Activated T-helper 2 cell treated with anti-CD3 and anti-CD28 coated beads, Interferon-gamma antibody, Interleukin-2, Interleukin-4, amounts not matched to agents 10 μg/mL and 5 μg/mL and 100 μg/mL, durations not matched to agents 14 hours and 24 hours and 36 hours (primary cell): ENCODE measurements at regions not wholly inside any gene's neighbourhood (a gene's known extent, or its start where the extent isn't known, plus 50 kb on each side); places are given as distances from the start of the nearest gene placed in this dataset.
"Not testable (repeated sequence)": the region's sequence is repeated elsewhere in the genome, so short reads cannot be mapped to it uniquely, and the experiment has no call there.

ENCODE experiments used
- DNase-seq: peaks from one replicate; pipeline ENCODE4 v3.0.0; 2021; ENCODE audit warnings: low spot score
- H3K27ac Mint-ChIP-seq: one replicate; pipeline ENCODE4 v1.8.0; 2021; ENCODE audit warnings: mixed read lengths
- H3K27me3 Mint-ChIP-seq: one replicate; pipeline ENCODE4 v1.8.0; 2021; ENCODE audit warnings: low read depth, mixed read lengths
- H3K36me3 Mint-ChIP-seq: one replicate; pipeline ENCODE4 v1.8.0; 2021; ENCODE audit warnings: low read depth, mixed read lengths
- H3K4me1 Mint-ChIP-seq: one replicate; pipeline ENCODE4 v1.8.0; 2021; ENCODE audit warnings: low read depth, mixed read lengths
- H3K4me3 Mint-ChIP-seq: one replicate; pipeline ENCODE4 v1.8.0; 2021; ENCODE audit warnings: low read depth, mild to moderate bottlenecking, moderate library complexity, mixed read lengths
- H3K9me3 Mint-ChIP-seq: one replicate; pipeline ENCODE4 v1.8.0; 2021; ENCODE audit warnings: mixed read lengths
- intact Hi-C: fragments of 100-400 bp; cut with micrococcal nuclease; formaldehyde crosslinking; loops from one replicate; pipeline ENCODE4 v1.15.1; 2023

- H3K4me1 Mint-ChIP-seq: no peaks in the 10 kb centered on the region
- intact Hi-C loops: no loop called here
- no peak overlapping the region for H3K27ac Mint-ChIP-seq
- no peaks in the 10 kb centered on the region for H3K36me3 Mint-ChIP-seq
- H3K4me3 Mint-ChIP-seq: no peak overlapping the region
- H3K27me3 Mint-ChIP-seq: no peaks in the 10 kb centered on the region
- peaks cover 35% of the 10 kb centered on the region for H3K9me3 Mint-ChIP-seq
- no peak for DNase-seq
Measured at GRCh38 chr14:83058068-83058467, 1524.4 kb upstream of the SEL1L start.

DNA sequence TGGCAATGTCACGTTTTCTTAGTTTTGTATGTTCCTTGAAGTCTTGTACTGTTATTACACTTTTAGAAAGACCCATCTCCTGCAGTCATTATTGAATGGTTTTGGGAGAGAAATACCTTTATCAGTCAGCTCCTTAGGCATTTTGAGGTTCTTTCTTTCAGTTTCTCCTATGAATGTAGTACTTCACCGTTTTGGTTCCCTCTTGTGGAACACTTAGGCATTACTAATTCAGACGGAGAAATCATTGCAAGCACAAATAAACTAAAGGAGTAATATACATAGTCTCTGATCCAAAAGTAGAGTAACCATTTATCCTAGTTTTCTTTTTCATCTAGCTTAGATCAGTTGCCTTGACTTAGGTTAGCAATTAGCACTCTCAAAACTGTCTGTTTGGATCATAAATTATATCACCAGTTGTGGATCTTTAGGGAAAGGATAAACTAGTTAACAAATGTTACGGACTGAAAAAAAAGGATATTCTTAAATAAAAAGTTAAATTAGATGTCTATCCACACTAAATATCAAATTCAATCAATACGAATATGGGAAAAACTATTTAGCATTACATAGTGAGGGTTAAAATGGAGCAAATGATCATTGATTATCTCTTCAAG, 1538.3 kb upstream of the SEL1L start:
- Mint-ChIP-seq H3K27ac (no peak overlapping the region), H3K27me3 (no peaks in the 10 kb centered on the region), H3K9me3 (peaks cover 32% of the 10 kb centered on the region), H3K36me3 (no peaks in the 10 kb centered on the region), H3K4me3 (no peak overlapping the region), H3K4me1 (no peaks in the 10 kb centered on the region)
- intact Hi-C loops: no loop called here
- no peak for DNase-seq

DNA sequence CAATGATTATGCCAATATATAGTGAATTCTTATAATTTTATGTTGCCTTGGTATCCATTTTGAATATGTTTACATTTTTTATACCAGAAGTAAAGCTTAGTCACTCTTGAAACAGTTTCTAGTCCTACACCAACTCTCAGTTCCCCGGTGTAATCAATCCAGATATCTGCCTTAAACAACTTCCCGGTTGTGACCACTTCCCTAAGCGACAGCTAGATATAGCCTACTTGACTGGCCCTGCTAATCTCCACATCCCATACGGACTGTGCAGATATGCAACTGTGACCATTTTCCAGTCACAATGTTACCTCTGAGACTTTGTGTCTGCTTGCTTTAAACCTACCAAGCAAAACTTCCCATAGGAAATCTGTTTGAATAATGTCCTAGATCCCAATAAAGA, 1551.5 kb upstream of the SEL1L start:
- no peaks in the 10 kb centered on the region for H3K36me3 Mint-ChIP-seq
- peaks cover 25% of the 10 kb centered on the region for H3K9me3 Mint-ChIP-seq
- no peak overlapping the region for H3K4me3 Mint-ChIP-seq
- no peak overlapping the region for H3K27ac Mint-ChIP-seq
- intact Hi-C loops: no loop called here
- H3K4me1 Mint-ChIP-seq: no peaks in the 10 kb centered on the region
- no peaks in the 10 kb centered on the region for H3K27me3 Mint-ChIP-seq
- DNase-seq: no peak

- H3K9me3 Mint-ChIP-seq: peaks cover 22% of the 10 kb centered on the region
- no peak overlapping the region for H3K4me3 Mint-ChIP-seq
- DNase-seq: no peak
- no peaks in the 10 kb centered on the region for H3K27me3 Mint-ChIP-seq
- no peaks in the 10 kb centered on the region for H3K36me3 Mint-ChIP-seq
- intact Hi-C loops: no loop called here
- H3K4me1 Mint-ChIP-seq: no peaks in the 10 kb centered on the region
- no peak overlapping the region for H3K27ac Mint-ChIP-seq
Measured at GRCh38 chr14:83085725-83086124, 1552.1 kb upstream of the SEL1L start.

DNA sequence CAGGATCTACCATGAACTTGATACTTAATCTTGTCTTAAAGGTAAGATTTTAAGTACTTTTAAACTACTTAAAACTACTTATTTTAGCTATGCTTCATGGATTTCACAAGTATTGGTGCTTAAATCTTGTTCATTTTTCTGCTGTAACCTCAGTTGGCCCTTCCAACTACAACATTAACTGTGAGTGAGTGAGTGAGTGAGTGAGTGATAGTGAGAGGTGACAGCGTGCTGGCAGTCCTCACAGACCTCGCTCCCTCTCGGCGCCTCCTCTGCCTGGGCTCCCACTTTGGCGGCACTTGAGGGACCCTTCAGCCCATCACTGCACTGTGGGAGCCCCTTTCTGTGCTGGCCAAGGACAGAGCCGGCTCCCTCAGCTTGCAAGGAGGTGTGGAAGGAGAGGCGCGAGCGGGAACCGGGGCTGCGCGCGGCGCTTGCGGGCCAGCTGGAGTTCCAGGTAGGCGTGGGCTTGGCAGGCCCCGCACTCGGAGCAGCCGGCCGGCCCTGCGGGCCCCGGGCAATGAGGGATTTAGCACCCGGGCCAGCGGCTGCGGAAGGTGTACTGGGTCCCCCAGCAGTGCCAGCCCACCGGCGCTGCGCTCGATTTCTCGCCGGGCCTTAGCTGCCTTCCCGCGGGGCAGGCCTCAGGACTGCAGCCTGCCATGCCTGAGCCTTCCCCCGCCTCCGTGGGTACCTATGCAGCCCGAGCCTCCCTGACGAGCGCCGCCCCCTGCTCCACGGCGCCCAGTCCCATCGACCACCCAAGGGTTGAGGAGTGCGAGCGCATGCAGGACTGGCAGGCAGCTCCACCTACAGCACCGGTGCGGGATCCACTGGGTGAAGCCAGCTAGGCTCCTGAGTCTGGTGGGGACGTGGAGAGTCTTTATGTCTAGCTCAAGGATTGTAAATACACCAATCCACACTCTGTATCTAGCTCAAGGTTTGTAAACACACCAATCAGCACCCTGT, 1558.6 kb upstream of the SEL1L start:
- H3K27me3 Mint-ChIP-seq, DNase-seq, H3K36me3 Mint-ChIP-seq, H3K4me3 Mint-ChIP-seq, H3K27ac Mint-ChIP-seq, H3K4me1 Mint-ChIP-seq, intact Hi-C loops: not testable (repeated sequence)
- H3K9me3 Mint-ChIP-seq: peaks cover 21% of the 10 kb centered on the region

DNA sequence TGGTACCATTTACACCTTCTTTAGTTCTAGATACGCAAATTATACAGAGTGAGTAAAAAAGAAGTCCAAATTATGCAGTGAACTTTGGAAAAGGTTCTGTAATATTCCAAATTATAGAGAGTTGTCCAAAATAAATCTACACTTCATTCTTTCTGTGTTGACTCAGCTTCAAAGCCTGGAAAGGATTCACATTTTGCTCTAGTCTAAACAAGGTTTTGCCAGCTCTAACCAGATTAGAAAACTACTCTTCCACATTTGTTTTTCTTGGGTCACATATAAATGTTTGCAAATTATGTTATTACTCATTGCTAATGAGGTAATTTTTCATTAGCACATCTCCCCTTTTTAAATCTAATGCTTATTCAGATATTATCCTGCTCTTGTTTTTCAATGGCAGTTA, 1562.4 kb upstream of the SEL1L start:
- Mint-ChIP-seq H3K27ac (no peak overlapping the region), H3K4me3 (no peak overlapping the region), H3K36me3 (no peaks in the 10 kb centered on the region), H3K4me1 (no peaks in the 10 kb centered on the region), H3K9me3 (peaks cover 25% of the 10 kb centered on the region), H3K27me3 (no peaks in the 10 kb centered on the region)
- DNase-seq: no peak
- intact Hi-C loops: no loop called here

- H3K9me3 Mint-ChIP-seq: peaks cover 22% of the 10 kb centered on the region
- H3K4me1 Mint-ChIP-seq: no peaks in the 10 kb centered on the region
- H3K36me3 Mint-ChIP-seq: no peaks in the 10 kb centered on the region
- DNase-seq: no peak
- H3K4me3 Mint-ChIP-seq: no peak overlapping the region
- no peak overlapping the region for H3K27ac Mint-ChIP-seq
- intact Hi-C loops: no loop called here
- H3K27me3 Mint-ChIP-seq: no peaks in the 10 kb centered on the region
Measured at GRCh38 chr14:83101846-83102245, 1568.2 kb upstream of the SEL1L start.

DNA sequence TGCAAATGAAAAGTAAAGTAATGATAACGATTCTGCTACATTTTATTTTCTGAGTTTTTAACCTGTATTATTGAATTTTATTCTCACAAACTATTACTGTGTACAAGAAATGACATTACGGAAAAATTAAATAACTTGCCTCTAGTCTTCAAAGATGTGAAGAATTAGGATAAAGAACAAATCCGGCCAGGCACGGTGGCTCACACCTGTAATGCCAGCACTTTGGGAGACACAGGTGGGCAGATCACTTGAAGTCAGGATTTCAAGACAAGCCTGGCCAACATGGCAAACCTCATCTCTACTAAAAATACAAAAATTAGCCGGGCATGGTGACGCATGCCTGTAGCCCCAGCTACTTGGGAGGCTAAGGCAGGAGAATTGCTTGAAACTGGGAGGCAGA, 1584.4 kb upstream of the SEL1L start:
- Mint-ChIP-seq H3K4me1 (no peaks in the 10 kb centered on the region), H3K9me3 (peaks cover 24% of the 10 kb centered on the region), H3K27me3 (no peaks in the 10 kb centered on the region), H3K4me3 (no peak overlapping the region), H3K36me3 (no peaks in the 10 kb centered on the region), H3K27ac (no peak overlapping the region)
- intact Hi-C loops: no loop called here
- DNase-seq: no peak

GRCh38 chr14:83120187-83120586, 1586.5 kb upstream of the SEL1L start:
- no peak for DNase-seq
- H3K4me1 Mint-ChIP-seq: no peaks in the 10 kb centered on the region
- H3K4me3 Mint-ChIP-seq: no peak overlapping the region
- no peaks in the 10 kb centered on the region for H3K36me3 Mint-ChIP-seq
- peaks cover 37% of the 10 kb centered on the region for H3K9me3 Mint-ChIP-seq
- no peak overlapping the region for H3K27ac Mint-ChIP-seq
- intact Hi-C loops: no loop called here
- no peaks in the 10 kb centered on the region for H3K27me3 Mint-ChIP-seq

GRCh38 chr14:83126076-83126475, 1592.4 kb upstream of the SEL1L start:
- no peaks in the 10 kb centered on the region for H3K4me1 Mint-ChIP-seq
- no peaks in the 10 kb centered on the region for H3K36me3 Mint-ChIP-seq
- peaks cover 51% of the 10 kb centered on the region for H3K9me3 Mint-ChIP-seq
- H3K27ac Mint-ChIP-seq: no peak overlapping the region
- no peak for DNase-seq
- H3K4me3 Mint-ChIP-seq: no peak overlapping the region
- intact Hi-C loops: no loop called here
- no peaks in the 10 kb centered on the region for H3K27me3 Mint-ChIP-seq

- H3K4me3 Mint-ChIP-seq: no peak overlapping the region
- H3K9me3 Mint-ChIP-seq: peaks cover 44% of the 10 kb centered on the region
- intact Hi-C loops: no loop called here
- DNase-seq: no peak
- no peaks in the 10 kb centered on the region for H3K27me3 Mint-ChIP-seq
- no peak overlapping the region for H3K27ac Mint-ChIP-seq
- H3K4me1 Mint-ChIP-seq: no peaks in the 10 kb centered on the region
- H3K36me3 Mint-ChIP-seq: no peaks in the 10 kb centered on the region
Measured at GRCh38 chr14:83128783-83129182, 1595.1 kb upstream of the SEL1L start.

DNA sequence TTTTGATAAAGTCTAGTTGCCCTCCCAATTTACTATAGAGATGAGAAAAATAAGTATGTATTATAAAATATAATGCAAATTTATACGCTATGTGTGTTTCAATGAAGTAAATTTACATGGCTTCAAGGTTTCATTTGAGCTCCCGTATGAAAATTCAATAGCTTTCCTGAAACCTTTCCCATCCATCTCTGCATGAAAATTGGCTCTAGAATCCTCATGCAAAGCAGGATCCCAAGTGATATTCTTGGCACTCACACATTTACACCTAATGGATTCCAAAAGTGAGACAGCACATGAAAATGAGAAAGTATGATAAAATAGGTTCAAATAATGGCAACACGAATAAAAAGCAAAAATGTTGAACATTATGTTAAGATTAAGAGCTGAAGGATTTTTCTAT, 1595.8 kb upstream of the SEL1L start:
- Mint-ChIP-seq H3K9me3 (peaks cover 42% of the 10 kb centered on the region), H3K27ac (no peak overlapping the region), H3K4me3 (no peak overlapping the region), H3K4me1 (no peaks in the 10 kb centered on the region), H3K27me3 (no peaks in the 10 kb centered on the region), H3K36me3 (no peaks in the 10 kb centered on the region)
- no peak for DNase-seq
- intact Hi-C loops: no loop called here

DNA sequence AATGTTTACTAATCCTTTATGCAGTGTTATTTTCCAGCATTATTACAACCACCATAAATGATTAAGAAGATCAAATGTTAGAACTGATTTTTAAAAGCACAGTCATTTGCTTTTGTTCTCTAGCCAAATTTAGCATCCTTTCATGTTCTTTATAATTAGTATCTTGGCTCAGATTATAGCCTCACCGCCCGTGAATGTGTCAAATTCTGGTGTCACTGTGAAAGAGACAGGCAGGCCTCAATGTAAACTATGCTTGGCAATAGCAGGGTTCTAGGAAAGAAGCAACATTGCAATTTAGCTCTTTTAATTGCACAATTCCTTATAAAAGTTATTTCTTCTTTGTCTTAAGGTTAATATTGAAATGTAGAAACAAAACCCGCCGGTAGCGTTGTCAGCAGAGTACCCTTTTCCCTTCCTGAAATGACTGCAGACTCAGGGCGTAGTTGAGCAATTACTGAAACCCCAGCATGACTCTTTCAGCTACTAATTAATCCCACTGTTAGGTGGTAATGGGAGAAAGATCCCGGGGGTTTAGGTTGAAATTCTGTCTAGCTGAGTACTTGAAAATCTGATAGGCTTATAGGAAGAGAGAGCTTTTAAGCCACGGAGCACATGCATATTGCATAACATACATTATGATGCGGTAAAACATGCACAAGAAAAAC, 1600.5 kb upstream of the SEL1L start:
- Mint-ChIP-seq H3K27ac (no peak overlapping the region), H3K27me3 (no peaks in the 10 kb centered on the region), H3K4me3 (no peak overlapping the region), H3K4me1 (no peaks in the 10 kb centered on the region), H3K36me3 (no peaks in the 10 kb centered on the region), H3K9me3 (peaks cover 32% of the 10 kb centered on the region)
- DNase-seq: no peak
- intact Hi-C loops: no loop called here
